ENCODE measurements at regions not wholly inside any gene's neighbourhood (a gene's known extent, or its start where the extent isn't known, plus 50 kb on each side); places are given as distances from the start of the nearest gene placed in this dataset.

DNA sequence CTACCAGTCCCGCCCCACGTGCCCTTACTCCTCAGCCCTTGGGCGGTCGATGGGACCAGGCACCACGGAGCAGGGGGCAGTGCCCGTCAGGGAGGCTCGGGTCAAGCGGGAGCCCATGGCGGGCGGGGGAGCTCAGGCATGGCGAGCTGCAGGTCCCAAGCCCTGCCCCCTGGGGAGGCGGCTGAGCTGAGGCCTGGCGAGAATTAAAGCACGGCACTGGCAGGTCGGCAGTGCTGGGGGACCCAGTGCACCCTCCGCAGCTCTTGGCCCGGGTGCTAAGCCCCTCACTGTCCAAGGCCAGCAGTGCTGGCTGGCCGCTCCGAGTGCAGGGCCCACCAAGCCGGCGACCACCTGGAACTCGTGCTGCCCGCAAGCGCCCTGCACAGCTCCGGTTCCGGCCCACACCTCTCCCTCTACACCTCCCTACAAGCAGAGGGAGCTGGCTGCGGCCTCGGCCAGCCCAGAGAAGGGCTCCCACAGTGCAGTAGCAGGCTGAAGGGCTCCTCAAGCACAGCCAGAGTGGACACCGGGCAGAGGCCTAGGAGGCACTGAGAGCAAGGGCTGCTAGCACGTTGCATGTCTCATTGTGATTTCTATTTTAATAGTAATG, 166.8 kb upstream of the FMN2 start:
- TF ChIP-seq POLR2AphosphoS5 (IDR thresholded peaks at IDR 0.05) (no peak), CTCF (IDR thresholded peaks at IDR 0.05 in 8 of 11, conservative IDR thresholded peaks at IDR 0.05 in 3 of 11) (no peak), POLR2A (IDR thresholded peaks at IDR 0.05) (no peak)
